SK-N-MC (cell line): ENCODE measurements at regions not wholly inside any gene's neighbourhood (a gene's known extent, or its start where the extent isn't known, plus 50 kb on each side); places are given as distances from the start of the nearest gene placed in this dataset.

Source experiments
- EZH2 ChIP-seq: fragments of 200-600 bp; sonication (generic); IDR thresholded peaks from one replicate; pipeline ENCODE4 v1.6.1; 2017; ENCODE audit warnings: antibody characterized with exemption
- POLR2AphosphoS5 ChIP-seq: IDR thresholded peaks from 2 replicates; pipeline ENCODE4 v1.6.1; 2012; ENCODE audit warnings: mild to moderate bottlenecking, low read depth, low read length, borderline replicate concordance

DNA sequence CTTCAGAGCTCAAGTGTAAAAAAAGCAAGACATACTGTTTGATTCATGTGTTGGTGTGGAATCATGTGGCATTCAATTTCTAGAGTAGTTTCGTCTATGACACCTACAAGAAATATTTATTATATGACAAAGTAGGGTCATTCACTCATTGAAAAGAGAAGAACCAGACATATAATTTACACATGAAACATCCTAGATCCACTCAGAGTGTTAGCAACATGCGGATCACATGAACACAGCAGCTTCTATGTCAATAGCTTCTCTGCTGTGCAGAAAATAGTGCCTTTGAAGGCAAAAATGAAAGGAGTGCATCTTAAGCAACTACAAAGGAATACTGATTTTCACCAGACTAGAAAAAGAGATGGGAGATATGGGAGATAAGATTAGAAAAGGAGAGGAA lies 569.8 kb downstream of the RPS29 start:
- TF ChIP-seq POLR2AphosphoS5 (no peak), EZH2 (no peak)
